GM12878 (cell line): ENCODE measurements at regions not wholly inside any gene's neighbourhood (a gene's known extent, or its start where the extent isn't known, plus 50 kb on each side); places are given as distances from the start of the nearest gene placed in this dataset.

Source experiments
- ATAC-seq: fragments of 200-7000 bp; cut with Tn5 transposase; 3 replicates; pipeline ENCODE4 v1.9.1; 2020; ENCODE audit warnings: mild to moderate bottlenecking, moderate library complexity
- BruUV-seq: library from RNA; stranded (reverse); fragments of 400-500 nt; replicated peaks from 2 replicates; lab custom pipeline; 2021; lab: Mats Ljungman, UMichigan
- CTCF ChIA-PET: fragments of 300-600 bp; sonication (Branson Sonifier 250); formaldehyde crosslinking; extraction: SDS; loops from one replicate; lab custom pipeline; 2021; ENCODE audit warnings: inconsistent platforms; lab: Yijun Ruan, JAX
- POLR2A ChIA-PET: fragments of 350-600 bp; formaldehyde crosslinking; extraction: SDS; loops from one replicate; lab custom pipeline; 2021; ENCODE audit warnings: inconsistent platforms; lab: Charles Lee
- RAD21 ChIA-PET: fragments of 300-600 bp; sonication (Branson Sonifier 250); formaldehyde crosslinking; loops from one replicate; lab custom pipeline; 2023; ENCODE audit warnings: antibody characterized with exemption; ENCODE audit not compliant: unreplicated experiment; lab: Charles Lee
- SMC1A ChIA-PET: fragments of 300-600 bp; sonication (Branson Sonifier 250); formaldehyde crosslinking; loops from one replicate; lab custom pipeline; 2023; ENCODE audit not compliant: unreplicated experiment, uncharacterized antibody; lab: Charles Lee
- DNase-seq: peaks from one replicate; pipeline ENCODE4 v3.0.0-alpha.2; 2011; ENCODE audit warnings: low read depth, low spot score
- FAIRE-seq: peaks from 3 replicates; lab custom pipeline; 2011; peaks lifted over from hg19 to GRCh38; lab: Jason Lieb, UNC
- H2AFZ ChIP-seq: 2 replicates; pipeline ENCODE4 v1.6.0; 2011; ENCODE audit warnings: low read depth, low read length, control low read depth; ENCODE audit not compliant: control insufficient read depth
- H3K27ac ChIP-seq: 2 replicates; pipeline ENCODE4 v1.5.1; 2011; ENCODE audit warnings: control low read depth; ENCODE audit not compliant: control insufficient read depth, insufficient read depth
- H3K27me3 ChIP-seq, 2 experiments: replicated peaks in 1 of 2; 2 replicates each; pipeline versions ENCODE4 v1.6.0 to v1.6.1; 2011; ENCODE audit warnings: low read length in 1 of 2; ENCODE audit not compliant: control insufficient read depth in 2 of 2, insufficient read depth in 2 of 2
- H3K36me3 ChIP-seq, 2 experiments: 2 replicates each; pipeline ENCODE4 v1.5.1; 2011; ENCODE audit warnings: low read length in 1 of 2; ENCODE audit not compliant: control insufficient read depth in 2 of 2, insufficient read depth in 2 of 2
- H3K4me1 ChIP-seq: 2 replicates; pipeline ENCODE4 v1.6.1; 2011; ENCODE audit warnings: mild to moderate bottlenecking, low read length, moderate library complexity, mixed read lengths; ENCODE audit not compliant: control insufficient read depth, insufficient read depth
- H3K4me2 ChIP-seq: 2 replicates; pipeline ENCODE4 v1.6.0; 2011; ENCODE audit warnings: control low read depth; ENCODE audit not compliant: control insufficient read depth, insufficient read depth
- H3K4me3 ChIP-seq: fragments of 200-600 bp; sonication (generic); 2 replicates; pipeline ENCODE4 v1.5.1; 2016
- H3K79me2 ChIP-seq: 2 replicates; pipeline ENCODE4 v1.6.0; 2011; ENCODE audit warnings: low read length; ENCODE audit not compliant: control insufficient read depth, insufficient read depth
- H3K9ac ChIP-seq: 2 replicates; pipeline ENCODE4 v1.8.0; 2011; ENCODE audit warnings: low read length, control low read depth, mixed read lengths; ENCODE audit not compliant: control insufficient read depth, insufficient read depth
- H3K9me3 ChIP-seq: replicated peaks from 3 replicates; pipeline ENCODE4 v1.5.1; 2011; ENCODE audit warnings: mild to moderate bottlenecking, low read length; ENCODE audit not compliant: control insufficient read depth, insufficient read depth
- H4K20me1 ChIP-seq: 2 replicates; pipeline ENCODE4 v1.6.0; 2011; ENCODE audit not compliant: control insufficient read depth, insufficient read depth
- ATF3 ChIP-seq: IDR thresholded peaks from 2 replicates; pipeline ENCODE4 v1.6.1; 2011; ENCODE audit warnings: low read depth, mild to moderate bottlenecking, low read length, moderate library complexity, borderline replicate concordance; ENCODE audit errors: extremely low read depth
- ATF7 ChIP-seq: fragments of 450-650 bp; IDR thresholded peaks from 2 replicates; pipeline ENCODE4 v1.6.1; 2016; ENCODE audit warnings: low read depth, mild to moderate bottlenecking
- E2F8 ChIP-seq: fragments of 450-650 bp; IDR thresholded peaks from 2 replicates; pipeline ENCODE4 v1.6.1; 2018; ENCODE audit warnings: mild to moderate bottlenecking, low read depth, moderate library complexity; ENCODE audit not compliant: partially characterized antibody
- ESRRA ChIP-seq: IDR thresholded peaks from 2 replicates; pipeline ENCODE4 v1.6.1; 2012; ENCODE audit warnings: mild to moderate bottlenecking, low read length, improper control_type of control experiment
- IKZF1 ChIP-seq: fragments of 450-650 bp; conservative IDR thresholded peaks from 2 replicates; pipeline ENCODE4 v1.6.1; 2017; ENCODE audit warnings: antibody characterized with exemption, mild to moderate bottlenecking
- IRF3 ChIP-seq: fragments of 450-650 bp; IDR thresholded peaks from 2 replicates; pipeline ENCODE4 v1.6.1; 2014; ENCODE audit warnings: mild to moderate bottlenecking
- MEF2B ChIP-seq: fragments of 450-650 bp; IDR thresholded peaks from 2 replicates; pipeline ENCODE4 v1.6.1; 2018; ENCODE audit warnings: mild to moderate bottlenecking, moderate library complexity; ENCODE audit not compliant: partially characterized antibody, poor library complexity, severe bottlenecking
- MTA3 ChIP-seq: IDR thresholded peaks from 2 replicates; pipeline ENCODE4 v1.6.1; 2012; ENCODE audit warnings: low read length, inconsistent platforms, borderline replicate concordance
- NBN ChIP-seq: fragments of 450-650 bp; IDR thresholded peaks from 2 replicates; pipeline ENCODE4 v1.6.1; 2016
- POU2F2 ChIP-seq: IDR thresholded peaks from 3 replicates; pipeline ENCODE4 v1.6.1; 2011; ENCODE audit warnings: low read depth, mild to moderate bottlenecking, low read length, borderline replicate concordance
- RAD21 ChIP-seq: IDR thresholded peaks from 2 replicates; pipeline ENCODE4 v1.6.1; 2011; ENCODE audit warnings: mild to moderate bottlenecking, low read depth, low read length, moderate library complexity; ENCODE audit not compliant: insufficient read depth
- RAD51 ChIP-seq: fragments of 450-650 bp; IDR thresholded peaks from 2 replicates; pipeline ENCODE4 v1.6.1; 2016; ENCODE audit warnings: moderate library complexity, mild to moderate bottlenecking, inconsistent platforms
- SIX5 ChIP-seq: IDR thresholded peaks from 2 replicates; pipeline ENCODE4 v1.6.1; 2011; ENCODE audit warnings: mild to moderate bottlenecking, low read depth, low read length, moderate library complexity; ENCODE audit not compliant: severe bottlenecking
- SP1 ChIP-seq: IDR thresholded peaks from one replicate; pipeline ENCODE4 v1.6.1; 2011; ENCODE audit warnings: low read depth, low read length
- ZBED1 ChIP-seq: IDR thresholded peaks from 2 replicates; pipeline ENCODE4 v1.6.1; 2016; ENCODE audit warnings: borderline replicate concordance
- ZBTB33 ChIP-seq: fragments of 450-650 bp; IDR thresholded peaks from 2 replicates; pipeline ENCODE4 v1.6.1; 2017; ENCODE audit warnings: mild to moderate bottlenecking
- ZBTB4 ChIP-seq: fragments of 450-650 bp; formaldehyde crosslinking; IDR thresholded peaks from 2 replicates; pipeline ENCODE4 v1.4.0; 2022; ENCODE audit warnings: mild to moderate bottlenecking, moderate library complexity
- in situ Hi-C: fragments of 300-500 bp; cut with MboI; formaldehyde crosslinking; loops from 9 replicates; pipeline ENCODE4 v1.14.3; 2018; ENCODE audit warnings: mixed read lengths
- intact Hi-C: fragments of 100-400 bp; cut with micrococcal nuclease; formaldehyde crosslinking; loops from one replicate; pipeline ENCODE4 v1.14.2; 2022; ENCODE audit not compliant: unreplicated experiment

GRCh38 chr12:82121545-82121944 is 236.6 kb downstream of the CCDC59 start:
- H2AFZ ChIP-seq: no peak overlapping the region
- no TSS peak for BruUV-seq
- RAD21 ChIA-PET: no interaction called here
- H3K9ac ChIP-seq: no peak overlapping the region
- no peaks in the 10 kb centered on the region for H3K79me2 ChIP-seq
- H3K4me2 ChIP-seq: no peak overlapping the region
- in situ Hi-C loops (no loop called here), intact Hi-C loops (no loop called here)
- H3K36me3 ChIP-seq: no peaks in the 10 kb centered on the region
- no peak overlapping the region for H3K4me3 ChIP-seq
- H3K27ac ChIP-seq: no peak overlapping the region
- FAIRE-seq (no peak), ATAC-seq (no peak), DNase-seq (no peak)
- H4K20me1 ChIP-seq: no peaks in the 10 kb centered on the region
- SMC1A ChIA-PET: no interaction called here
- CTCF ChIA-PET: interaction anchor here (1.1 kb wide), 1 partner anchor 9 kb away, joined by 3 read pairs; no protein-coding TSS in a partner anchor
- no peaks in the 10 kb centered on the region for H3K27me3 ChIP-seq
- H3K4me1 ChIP-seq: no peaks in the 10 kb centered on the region
- H3K9me3 ChIP-seq: no peaks in the 10 kb centered on the region
- POLR2A ChIA-PET: no interaction called here
- no peak for TF ChIP-seq E2F8
- TF ChIP-seq SIX5: no peak
- no peak for TF ChIP-seq ATF7
- TF ChIP-seq ZBTB33: no peak
- TF ChIP-seq IRF3: no peak
- no peak for TF ChIP-seq ATF3
- TF ChIP-seq ZBED1: no peak
- TF ChIP-seq RAD21: no peak
- no peak for TF ChIP-seq ESRRA
- TF ChIP-seq MEF2B: no peak
- no peak for TF ChIP-seq RAD51
- no peak for TF ChIP-seq MTA3
- TF ChIP-seq NBN: no peak
- no peak for TF ChIP-seq ZBTB4 (CRISPR knock-in tag)
- no peak for TF ChIP-seq SP1
- no peak for TF ChIP-seq IKZF1
- TF ChIP-seq POU2F2: no peak
